B cell (primary cell): ENCODE measurements at regions not wholly inside any gene's neighbourhood (a gene's known extent, or its start where the extent isn't known, plus 50 kb on each side); places are given as distances from the start of the nearest gene placed in this dataset.
A peak's percentile ranks its signal among the peaks of the same experiment; 100 is the strongest.

Experiments used
- CTCF ChIP-seq: fragments of 200-600 bp; IDR thresholded peaks from one replicate; pipeline ENCODE4 v1.8.0; 2022; ENCODE audit warnings: antibody characterized with exemption, mild to moderate bottlenecking
- EZH2 ChIP-seq: IDR thresholded peaks from 2 replicates; pipeline ENCODE4 v1.6.1; 2012; ENCODE audit warnings: borderline replicate concordance, low read depth, mild to moderate bottlenecking, moderate library complexity, low read length; ENCODE audit not compliant: insufficient read depth, poor library complexity, severe bottlenecking

GRCh38 chr10:23702977-23703414 is 264.1 kb downstream of the OTUD1 start:
- TF ChIP-seq CTCF = peak; percentile 69
- TF ChIP-seq EZH2 = no peak
